ENCODE measurements at regions not wholly inside any gene's neighbourhood (a gene's known extent, or its start where the extent isn't known, plus 50 kb on each side); places are given as distances from the start of the nearest gene placed in this dataset.

DNA sequence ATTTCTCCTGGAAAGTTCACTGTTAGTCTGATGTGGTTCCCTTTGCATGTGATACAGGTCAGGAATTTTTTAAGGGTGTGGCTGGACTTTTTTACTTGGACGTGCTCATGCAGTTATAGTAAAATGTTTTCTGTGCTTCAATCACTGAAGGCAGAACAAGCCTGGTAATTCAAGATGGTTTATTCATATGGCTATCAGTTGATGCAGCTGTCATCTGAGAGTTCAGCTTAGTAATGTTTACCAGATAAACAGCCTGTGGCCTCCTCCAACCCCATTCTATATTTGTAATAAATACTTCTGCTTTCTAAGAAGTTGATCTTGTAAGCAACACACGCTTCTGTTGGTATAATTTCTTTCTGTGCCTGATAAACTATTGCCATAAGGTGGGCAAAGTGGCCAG, 2105.9 kb downstream of the ARAP2 start:
- Mint-ChIP-seq H3K9me3 (peaks cover 32% of the 10 kb centered on the region), H3K27ac (ENCODE audit: low read depth) (no peak overlapping the region), H3K27me3 (no peaks in the 10 kb centered on the region), H3K36me3 (ENCODE audit: insufficient read depth) (no peaks in the 10 kb centered on the region), H3K4me1 (no peaks in the 10 kb centered on the region), H3K4me3 (no peak overlapping the region)
- no peak for DNase-seq (ENCODE audit: low spot score in 2 of 2)
- no peak for ATAC-seq (replicated peaks; ENCODE audit: extremely low read depth, poor library complexity, severe bottlenecking)

DNA sequence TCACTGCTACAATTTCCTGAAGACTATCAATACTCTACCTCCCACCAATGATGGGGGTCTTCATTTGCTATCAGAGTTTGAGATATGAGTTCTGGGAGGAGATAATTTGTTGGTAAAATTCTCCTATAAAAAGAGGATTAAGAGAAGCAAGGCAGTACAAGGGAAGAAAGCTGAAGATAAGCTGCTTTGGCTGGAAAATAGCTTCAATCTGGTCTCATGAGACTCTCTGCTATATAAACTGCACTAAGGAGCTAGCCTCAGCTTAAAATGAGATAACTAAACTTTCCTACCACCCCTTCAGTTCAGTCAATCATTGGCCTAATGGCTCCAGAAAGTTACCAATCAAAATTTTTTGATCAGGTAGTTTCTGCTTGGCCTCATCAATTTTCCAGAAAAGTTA, 2105.0 kb downstream of the ARAP2 start:
- DNase-seq (ENCODE audit: low spot score in 2 of 2) (no peak), ATAC-seq (replicated peaks; ENCODE audit: extremely low read depth, poor library complexity, severe bottlenecking) (no peak)
- Mint-ChIP-seq H3K36me3 (ENCODE audit: insufficient read depth) (no peaks in the 10 kb centered on the region), H3K4me1 (no peaks in the 10 kb centered on the region), H3K4me3 (no peak overlapping the region), H3K27ac (ENCODE audit: low read depth) (no peak overlapping the region), H3K9me3 (peaks cover 27% of the 10 kb centered on the region), H3K27me3 (no peaks in the 10 kb centered on the region)

DNA sequence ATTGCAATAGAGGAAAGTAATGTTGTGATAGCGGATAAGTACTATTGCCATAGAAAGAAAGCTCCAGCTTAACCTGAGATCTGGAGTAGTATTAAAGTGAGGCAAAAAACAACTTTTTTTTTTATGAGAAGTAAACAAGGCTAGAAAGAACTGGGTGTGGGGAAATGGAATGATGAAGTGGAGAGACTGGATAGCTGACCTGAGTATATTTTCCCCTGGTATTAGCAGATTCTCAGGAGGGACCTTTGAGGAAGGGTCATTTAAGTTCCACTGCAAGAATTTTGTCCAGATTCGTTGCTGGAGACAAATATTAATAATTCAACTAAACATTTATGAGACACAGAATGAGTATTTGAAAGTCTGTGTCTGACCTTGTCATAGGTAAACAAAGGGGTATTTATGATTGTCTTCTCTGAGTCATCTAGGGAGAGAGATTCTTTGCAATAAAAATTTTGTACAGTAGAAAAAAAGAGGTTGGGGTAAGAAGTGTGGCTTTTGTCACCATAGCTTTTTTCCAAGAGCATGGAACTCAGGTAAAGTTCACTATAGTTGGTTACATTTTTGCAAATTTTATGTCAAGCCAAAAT, 2095.9 kb downstream of the ARAP2 start:
- Mint-ChIP-seq H3K4me1 (no peaks in the 10 kb centered on the region), H3K4me3 (no peak overlapping the region), H3K36me3 (ENCODE audit: insufficient read depth) (no peaks in the 10 kb centered on the region), H3K27me3 (no peaks in the 10 kb centered on the region), H3K9me3 (peaks cover 11% of the 10 kb centered on the region), H3K27ac (ENCODE audit: low read depth) (no peak overlapping the region)
- DNase-seq (ENCODE audit: low spot score in 2 of 2) (no peak), ATAC-seq (replicated peaks; ENCODE audit: extremely low read depth, poor library complexity, severe bottlenecking) (no peak)

DNA sequence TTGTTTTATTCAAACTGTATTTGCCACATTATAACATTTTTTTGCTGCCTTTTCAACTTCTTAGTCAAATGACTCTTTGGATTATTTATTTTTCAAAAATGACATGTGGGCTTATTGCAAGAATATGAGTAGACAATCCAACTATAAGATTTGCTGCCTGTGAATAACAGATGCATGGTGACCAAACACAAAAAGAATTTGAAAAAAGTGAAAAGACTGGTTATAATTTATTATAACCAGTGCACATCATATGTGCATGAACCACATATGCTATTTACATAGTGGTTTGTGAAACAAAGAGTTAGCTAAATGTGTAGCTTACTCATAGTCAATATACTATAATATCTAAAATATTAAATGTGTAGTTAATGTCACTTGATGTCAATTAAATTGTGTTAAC, 2086.8 kb downstream of the ARAP2 start:
- no peak for ATAC-seq (replicated peaks; ENCODE audit: extremely low read depth, poor library complexity, severe bottlenecking)
- H3K36me3 Mint-ChIP-seq (ENCODE audit: insufficient read depth), result no peaks in the 10 kb centered on the region
- H3K27me3 Mint-ChIP-seq, result no peaks in the 10 kb centered on the region
- peaks cover 23% of the 10 kb centered on the region for H3K9me3 Mint-ChIP-seq
- H3K4me3 Mint-ChIP-seq, result no peak overlapping the region
- no peaks in the 10 kb centered on the region for H3K4me1 Mint-ChIP-seq
- H3K27ac Mint-ChIP-seq (ENCODE audit: low read depth), result no peak overlapping the region
- DNase-seq (ENCODE audit: low spot score in 2 of 2), result no peak

DNA sequence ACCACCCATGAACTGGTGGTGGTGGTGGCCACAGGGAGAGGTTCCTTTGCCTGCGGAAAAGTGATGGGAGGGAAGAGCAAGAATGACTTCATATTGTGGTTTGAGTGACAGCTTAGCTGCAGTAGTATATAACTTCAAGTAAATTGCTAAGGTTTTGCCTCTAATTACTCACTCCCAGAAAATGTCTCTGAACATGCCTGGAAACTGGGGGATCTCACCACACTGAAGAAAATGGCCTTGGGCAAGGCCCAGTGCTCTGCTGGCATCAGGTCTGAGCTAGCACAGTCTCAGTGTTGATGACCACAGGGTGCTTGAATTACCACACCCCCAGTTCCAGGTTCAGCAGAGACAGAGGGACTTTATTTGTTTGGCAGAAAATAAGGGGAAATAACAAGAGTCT, 2085.4 kb downstream of the ARAP2 start:
- Mint-ChIP-seq H3K36me3 (ENCODE audit: insufficient read depth) (no peaks in the 10 kb centered on the region), H3K27ac (ENCODE audit: low read depth) (no peak overlapping the region), H3K9me3 (peaks cover 28% of the 10 kb centered on the region), H3K27me3 (no peaks in the 10 kb centered on the region), H3K4me1 (no peaks in the 10 kb centered on the region), H3K4me3 (no peak overlapping the region)
- DNase-seq (ENCODE audit: low spot score in 2 of 2), result no peak
- ATAC-seq (replicated peaks; ENCODE audit: extremely low read depth, poor library complexity, severe bottlenecking), result no peak

DNA sequence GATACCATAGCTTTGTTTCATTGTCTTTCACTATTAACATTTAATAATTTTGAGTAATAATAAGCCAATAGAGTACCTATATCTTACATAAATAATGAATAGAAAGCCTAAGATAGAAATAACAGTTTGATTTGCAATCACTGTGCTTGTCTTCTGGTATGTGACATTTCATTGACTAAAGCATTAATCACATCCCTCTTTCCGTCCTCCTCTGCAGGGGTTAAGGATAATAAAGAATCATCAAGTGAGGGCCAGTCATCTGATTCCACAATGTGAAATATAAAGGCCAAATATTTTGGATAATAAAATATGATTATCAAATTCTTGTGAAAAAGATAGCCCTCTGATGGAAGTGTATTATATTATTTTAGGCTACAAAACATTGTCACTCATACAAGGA, 2073.4 kb downstream of the ARAP2 start:
- Mint-ChIP-seq H3K4me1 (no peaks in the 10 kb centered on the region), H3K27me3 (no peaks in the 10 kb centered on the region), H3K27ac (ENCODE audit: low read depth) (no peak overlapping the region), H3K9me3 (peaks cover 11% of the 10 kb centered on the region), H3K36me3 (ENCODE audit: insufficient read depth) (no peaks in the 10 kb centered on the region), H3K4me3 (no peak overlapping the region)
- ATAC-seq (replicated peaks; ENCODE audit: extremely low read depth, poor library complexity, severe bottlenecking), result no peak
- no peak for DNase-seq (ENCODE audit: low spot score in 2 of 2)

DNA sequence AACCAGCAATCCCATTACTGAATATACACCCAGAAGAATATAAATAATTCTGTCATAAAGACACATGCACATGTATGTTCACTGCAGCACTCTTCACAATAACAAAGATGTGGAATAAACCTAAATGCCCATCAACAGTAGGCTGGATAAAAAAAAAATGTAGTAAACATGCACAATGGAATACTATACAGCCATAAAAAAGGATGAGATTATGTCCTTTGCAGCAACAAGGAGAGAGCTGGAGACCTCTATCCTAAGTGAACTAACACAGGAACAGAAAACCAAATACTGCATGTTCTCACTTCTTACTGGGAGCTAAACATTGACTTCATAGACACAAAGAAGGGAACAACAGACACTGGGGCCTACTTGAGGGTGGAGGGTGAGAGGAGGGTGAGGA, 2067.7 kb downstream of the ARAP2 start:
- Mint-ChIP-seq H3K36me3 (ENCODE audit: insufficient read depth) (no peaks in the 10 kb centered on the region), H3K4me1 (no peaks in the 10 kb centered on the region), H3K27ac (ENCODE audit: low read depth) (no peak overlapping the region), H3K9me3 (peaks cover 13% of the 10 kb centered on the region), H3K4me3 (no peak overlapping the region), H3K27me3 (no peaks in the 10 kb centered on the region)
- ATAC-seq (replicated peaks; ENCODE audit: extremely low read depth, poor library complexity, severe bottlenecking) (no peak), DNase-seq (ENCODE audit: low spot score in 2 of 2) (no peak)

DNA sequence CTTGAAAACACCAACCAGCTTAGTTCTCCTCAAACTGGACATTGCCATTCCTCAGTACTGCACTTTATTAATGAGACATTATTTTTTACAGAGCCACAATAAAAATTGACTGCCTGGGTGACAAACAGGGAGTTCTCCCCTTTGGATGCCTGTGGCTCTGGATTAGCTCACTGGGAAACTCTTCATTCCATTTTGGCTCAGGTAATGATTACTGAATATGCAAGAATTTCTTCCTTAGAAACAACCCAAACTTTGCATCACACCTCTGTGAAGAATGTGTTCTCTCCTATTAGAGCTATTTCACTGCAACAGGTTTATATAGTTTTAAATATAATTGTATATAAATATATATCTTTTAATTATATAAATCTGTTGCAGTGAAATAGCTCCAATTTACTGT, 2065.8 kb downstream of the ARAP2 start:
- Mint-ChIP-seq H3K4me1 (no peaks in the 10 kb centered on the region), H3K36me3 (ENCODE audit: insufficient read depth) (no peaks in the 10 kb centered on the region), H3K9me3 (peaks cover 18% of the 10 kb centered on the region), H3K27me3 (no peaks in the 10 kb centered on the region), H3K27ac (ENCODE audit: low read depth) (no peak overlapping the region), H3K4me3 (no peak overlapping the region)
- ATAC-seq (replicated peaks; ENCODE audit: extremely low read depth, poor library complexity, severe bottlenecking), result no peak
- no peak for DNase-seq (ENCODE audit: low spot score in 2 of 2)

DNA sequence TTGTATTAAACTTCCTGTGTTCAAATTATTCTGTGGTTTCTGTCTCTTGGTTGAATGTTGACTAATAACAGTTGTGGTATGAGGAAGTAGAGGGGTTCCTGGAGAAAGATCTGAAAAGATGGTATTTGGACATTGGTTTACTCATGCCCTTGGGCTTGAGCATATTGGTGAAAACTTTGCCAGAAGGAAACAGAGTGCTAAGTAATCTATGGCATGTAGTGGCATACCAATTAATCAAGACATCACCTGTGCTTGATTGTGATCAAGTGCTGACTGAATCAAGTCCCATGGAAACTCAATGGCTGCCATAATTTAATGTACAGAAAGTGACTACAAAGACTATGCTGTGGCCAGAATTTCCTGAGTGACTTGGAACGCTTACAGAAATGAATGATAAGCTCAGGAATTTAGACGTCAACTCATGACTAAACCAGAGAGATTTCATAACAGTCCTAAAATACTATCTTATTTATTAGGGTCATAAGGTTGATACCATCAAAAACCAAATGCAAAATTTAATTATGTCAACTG, 2062.9 kb downstream of the ARAP2 start:
- DNase-seq (ENCODE audit: low spot score in 2 of 2) (no peak), ATAC-seq (replicated peaks; ENCODE audit: extremely low read depth, poor library complexity, severe bottlenecking) (no peak)
- Mint-ChIP-seq H3K4me1 (no peaks in the 10 kb centered on the region), H3K4me3 (no peak overlapping the region), H3K27ac (ENCODE audit: low read depth) (no peak overlapping the region), H3K9me3 (peaks cover 24% of the 10 kb centered on the region), H3K27me3 (no peaks in the 10 kb centered on the region), H3K36me3 (ENCODE audit: insufficient read depth) (no peaks in the 10 kb centered on the region)

DNA sequence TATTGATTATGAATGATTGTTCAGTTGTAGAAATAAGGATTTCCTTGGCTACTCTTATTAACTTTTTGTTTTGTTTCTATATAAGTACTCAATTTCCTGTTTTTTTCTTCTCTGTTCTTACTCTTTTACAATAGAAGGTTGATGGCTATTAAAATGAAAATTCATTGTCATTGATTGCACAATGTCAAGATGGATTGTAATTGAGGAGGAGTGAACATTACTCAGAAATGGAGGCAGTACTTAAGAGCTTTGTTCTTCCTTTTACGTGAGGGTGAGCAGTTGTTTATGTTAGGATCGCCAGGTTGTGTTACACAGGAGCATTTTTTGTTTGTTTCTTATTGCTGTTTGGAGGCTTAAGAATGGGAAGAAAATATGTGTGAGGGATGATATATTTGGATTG, 2062.4 kb downstream of the ARAP2 start:
- no peak overlapping the region for H3K4me3 Mint-ChIP-seq
- no peak for ATAC-seq (replicated peaks; ENCODE audit: extremely low read depth, poor library complexity, severe bottlenecking)
- H3K9me3 Mint-ChIP-seq, result peaks cover 24% of the 10 kb centered on the region
- H3K4me1 Mint-ChIP-seq, result no peaks in the 10 kb centered on the region
- no peak for DNase-seq (ENCODE audit: low spot score in 2 of 2)
- H3K27ac Mint-ChIP-seq (ENCODE audit: low read depth), result no peak overlapping the region
- H3K36me3 Mint-ChIP-seq (ENCODE audit: insufficient read depth), result no peaks in the 10 kb centered on the region
- H3K27me3 Mint-ChIP-seq, result no peaks in the 10 kb centered on the region

DNA sequence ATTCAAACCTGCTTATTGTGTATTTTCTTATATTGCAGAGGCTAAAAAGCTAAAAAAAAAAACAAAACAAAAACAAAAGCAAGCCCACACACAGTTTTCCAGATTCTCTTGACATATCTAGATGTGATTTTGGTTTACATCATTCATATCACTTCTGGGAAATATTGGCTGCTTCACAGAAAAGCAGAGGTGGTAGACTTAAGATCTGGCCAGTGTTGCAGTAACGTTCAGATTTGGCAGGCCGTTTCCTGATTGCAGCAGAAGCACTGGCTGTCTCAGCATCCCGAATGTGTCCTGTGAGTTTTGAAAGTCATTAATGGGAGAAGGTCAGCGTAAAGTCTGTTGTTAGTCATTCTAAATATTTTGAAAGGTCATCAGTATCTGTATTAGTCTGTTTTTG, 2062.0 kb downstream of the ARAP2 start:
- H3K27ac Mint-ChIP-seq (ENCODE audit: low read depth), result no peak overlapping the region
- no peaks in the 10 kb centered on the region for H3K36me3 Mint-ChIP-seq (ENCODE audit: insufficient read depth)
- ATAC-seq (replicated peaks; ENCODE audit: extremely low read depth, poor library complexity, severe bottlenecking) (no peak), DNase-seq (ENCODE audit: low spot score in 2 of 2) (no peak)
- no peak overlapping the region for H3K4me3 Mint-ChIP-seq
- no peaks in the 10 kb centered on the region for H3K27me3 Mint-ChIP-seq
- H3K4me1 Mint-ChIP-seq, result no peaks in the 10 kb centered on the region
- H3K9me3 Mint-ChIP-seq, result peaks cover 24% of the 10 kb centered on the region

DNA sequence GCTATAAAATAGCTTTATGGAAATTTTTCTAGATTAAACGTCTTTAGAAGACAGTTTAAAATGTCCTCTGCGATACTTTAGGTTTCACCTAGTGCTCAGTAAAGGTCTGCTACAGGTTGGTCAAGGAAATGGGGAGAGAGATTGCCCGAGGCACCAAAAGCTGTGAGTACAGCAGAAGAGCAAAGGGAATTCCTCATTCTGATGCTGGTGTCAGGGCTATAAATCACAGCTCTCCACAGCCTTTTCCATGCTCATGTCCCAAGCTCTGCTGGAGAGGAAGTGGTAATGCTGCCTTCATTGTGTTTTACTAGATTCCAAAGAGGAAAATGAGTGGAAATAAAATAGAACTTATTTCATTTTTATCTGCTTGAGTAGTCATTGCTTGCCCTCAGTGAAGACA, 2060.4 kb downstream of the ARAP2 start:
- no peaks in the 10 kb centered on the region for H3K4me1 Mint-ChIP-seq
- ATAC-seq (replicated peaks; ENCODE audit: extremely low read depth, poor library complexity, severe bottlenecking) (no peak), DNase-seq (ENCODE audit: low spot score in 2 of 2) (no peak)
- H3K27ac Mint-ChIP-seq (ENCODE audit: low read depth), result no peak overlapping the region
- no peaks in the 10 kb centered on the region for H3K27me3 Mint-ChIP-seq
- no peaks in the 10 kb centered on the region for H3K36me3 Mint-ChIP-seq (ENCODE audit: insufficient read depth)
- peaks cover 24% of the 10 kb centered on the region for H3K9me3 Mint-ChIP-seq
- no peak overlapping the region for H3K4me3 Mint-ChIP-seq

DNA sequence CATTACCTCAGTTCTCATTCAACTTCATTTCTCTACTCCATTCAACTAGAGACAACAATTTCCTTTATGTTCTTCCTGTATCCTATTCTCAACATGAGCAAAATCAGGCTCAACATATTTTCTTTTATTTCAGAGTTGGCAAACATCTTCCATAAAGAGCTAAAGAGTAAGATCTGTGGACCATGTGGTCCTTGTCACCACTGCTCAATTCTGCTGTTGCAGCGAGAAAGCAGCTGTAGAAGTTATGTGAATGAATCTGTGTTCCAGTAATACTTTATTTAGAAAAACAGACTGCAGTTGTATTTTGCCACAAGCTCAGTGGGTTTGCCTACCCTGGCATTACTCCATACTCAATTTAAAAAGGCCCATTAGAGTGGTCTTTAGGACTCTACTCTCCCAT, 2057.3 kb downstream of the ARAP2 start:
- Mint-ChIP-seq H3K27me3 (no peaks in the 10 kb centered on the region), H3K4me1 (no peaks in the 10 kb centered on the region), H3K36me3 (ENCODE audit: insufficient read depth) (no peaks in the 10 kb centered on the region), H3K4me3 (no peak overlapping the region), H3K9me3 (peaks cover 23% of the 10 kb centered on the region), H3K27ac (ENCODE audit: low read depth) (no peak overlapping the region)
- DNase-seq (ENCODE audit: low spot score in 2 of 2) (no peak), ATAC-seq (replicated peaks; ENCODE audit: extremely low read depth, poor library complexity, severe bottlenecking) (no peak)

DNA sequence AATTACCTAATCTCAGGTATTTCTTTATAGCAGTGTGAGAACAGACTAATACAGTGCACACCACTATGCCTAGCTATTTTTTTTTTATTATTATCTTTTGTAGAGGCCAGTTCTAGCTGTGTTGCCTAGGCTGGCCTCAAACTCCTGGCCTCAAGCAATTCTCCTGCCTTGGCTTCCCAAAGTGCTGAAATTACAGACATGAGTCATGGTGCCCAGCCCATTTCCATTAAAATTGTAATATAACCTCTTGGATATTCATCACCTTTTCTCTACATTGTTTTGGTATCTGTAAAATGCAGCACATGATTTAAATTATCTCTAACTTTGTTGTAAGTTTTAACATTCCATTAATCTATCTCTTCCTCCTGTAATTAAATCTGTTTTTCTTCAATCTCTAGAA, 2052.9 kb downstream of the ARAP2 start:
- no peak overlapping the region for H3K27ac Mint-ChIP-seq (ENCODE audit: low read depth)
- no peaks in the 10 kb centered on the region for H3K27me3 Mint-ChIP-seq
- H3K4me1 Mint-ChIP-seq, result no peaks in the 10 kb centered on the region
- DNase-seq (ENCODE audit: low spot score in 2 of 2), result no peak
- peaks cover 16% of the 10 kb centered on the region for H3K9me3 Mint-ChIP-seq
- ATAC-seq (replicated peaks; ENCODE audit: extremely low read depth, poor library complexity, severe bottlenecking), result no peak
- H3K36me3 Mint-ChIP-seq (ENCODE audit: insufficient read depth), result no peaks in the 10 kb centered on the region
- no peak overlapping the region for H3K4me3 Mint-ChIP-seq
